T follicular helper cell (primary cell): ENCODE measurements at regions not wholly inside any gene's neighbourhood (a gene's known extent, or its start where the extent isn't known, plus 50 kb on each side); places are given as distances from the start of the nearest gene placed in this dataset.

ENCODE experiments used
- DNase-seq: peaks from one replicate; pipeline ENCODE4 v3.0.0-alpha.2; 2020; ENCODE audit warnings: low read depth

DNA sequence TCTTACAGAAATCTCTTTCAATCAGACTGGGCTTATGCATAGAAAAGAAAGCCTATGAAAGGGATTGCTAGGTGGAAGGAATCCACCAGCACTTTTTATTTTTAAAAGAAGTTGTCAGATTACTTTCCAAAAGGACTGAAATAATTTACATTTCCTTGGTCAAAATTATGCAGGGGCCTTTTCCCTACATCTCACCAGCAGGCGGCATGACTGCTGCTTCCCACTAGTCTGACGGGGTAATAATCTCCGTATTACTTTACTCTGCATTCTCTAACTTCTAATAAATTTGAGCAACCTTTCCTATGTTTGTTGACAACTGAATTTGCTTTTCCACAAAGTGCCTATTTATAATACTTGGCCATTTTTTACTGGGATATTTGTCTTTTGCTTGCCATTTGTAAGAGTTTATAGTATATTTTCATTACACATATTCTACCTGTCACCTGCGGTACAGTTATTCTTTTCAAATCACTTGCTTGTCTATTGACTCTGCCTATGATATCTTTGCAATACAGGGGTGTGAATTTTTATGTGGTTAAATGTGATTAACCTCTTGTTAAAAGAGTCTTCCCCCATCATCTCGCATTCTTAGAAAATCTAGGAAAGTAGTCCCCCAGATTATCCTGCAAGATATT, 51.9 kb upstream of the USP47 start:
- no peak for DNase-seq

DNA sequence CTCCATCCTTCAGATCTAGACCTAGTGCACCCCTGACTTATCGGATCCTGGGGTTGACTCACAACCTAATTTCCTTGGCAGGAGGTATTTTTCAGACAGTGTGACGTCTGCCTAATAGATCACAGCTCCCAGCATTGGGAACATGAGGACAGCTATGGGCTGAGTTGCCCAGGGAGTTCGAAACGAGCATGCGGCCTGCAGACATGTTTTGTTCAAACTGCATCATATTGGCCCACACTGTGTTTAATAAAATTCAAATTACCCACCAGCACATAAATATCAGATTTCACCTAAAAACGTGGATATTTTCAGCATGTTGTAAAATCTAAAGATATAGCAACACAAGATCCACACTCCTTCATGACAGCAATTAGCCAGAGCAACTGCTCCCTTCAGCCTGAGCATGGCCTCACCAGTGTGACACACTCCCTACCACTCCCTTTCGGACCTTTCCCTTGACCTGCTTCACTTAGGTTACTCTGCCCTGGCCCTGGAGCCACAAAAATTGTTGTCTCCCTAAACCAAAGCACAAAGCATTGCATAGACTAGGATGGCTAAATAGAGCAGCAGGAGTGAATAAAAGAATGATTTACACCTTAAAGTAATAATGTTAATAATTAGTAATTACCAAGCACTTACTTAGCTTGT, 53.6 kb upstream of the USP47 start:
- DNase-seq, result no peak

DNA sequence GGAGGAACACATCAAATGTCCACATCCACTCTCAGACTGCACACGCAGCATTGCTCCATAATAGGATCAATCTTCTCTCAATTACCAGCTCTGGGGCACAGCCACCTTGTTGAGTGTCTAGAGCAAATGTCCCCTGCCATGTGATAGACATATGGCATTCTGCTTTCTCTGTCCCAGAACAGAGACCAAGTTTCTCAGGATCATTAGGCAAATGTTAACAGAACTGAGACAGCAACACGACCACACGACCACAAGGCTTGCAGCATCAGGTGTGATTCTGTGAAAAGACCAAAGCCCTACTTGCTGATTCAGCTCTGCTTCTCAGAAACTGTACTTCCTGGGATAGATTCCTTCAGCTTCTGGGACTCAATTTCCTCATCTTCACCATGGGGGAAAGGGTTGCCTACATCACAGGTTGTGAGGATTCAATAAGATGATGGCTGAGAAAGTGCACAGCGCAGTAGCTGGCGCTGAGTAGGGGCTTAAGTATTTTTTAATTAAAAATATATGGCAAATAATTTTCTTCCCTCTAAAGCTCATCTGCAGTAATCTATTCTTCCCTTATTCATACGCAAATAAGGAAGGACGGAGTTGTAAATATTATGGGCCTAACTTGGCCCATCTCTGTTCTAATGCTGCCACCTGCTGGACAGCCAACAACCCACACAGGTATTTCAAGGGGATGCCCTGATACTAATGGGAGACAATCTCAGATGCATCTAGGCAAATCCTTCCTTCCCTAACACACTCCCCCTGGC, 54.3 kb upstream of the USP47 start:
- DNase-seq, result peak; percentile 60

DNA sequence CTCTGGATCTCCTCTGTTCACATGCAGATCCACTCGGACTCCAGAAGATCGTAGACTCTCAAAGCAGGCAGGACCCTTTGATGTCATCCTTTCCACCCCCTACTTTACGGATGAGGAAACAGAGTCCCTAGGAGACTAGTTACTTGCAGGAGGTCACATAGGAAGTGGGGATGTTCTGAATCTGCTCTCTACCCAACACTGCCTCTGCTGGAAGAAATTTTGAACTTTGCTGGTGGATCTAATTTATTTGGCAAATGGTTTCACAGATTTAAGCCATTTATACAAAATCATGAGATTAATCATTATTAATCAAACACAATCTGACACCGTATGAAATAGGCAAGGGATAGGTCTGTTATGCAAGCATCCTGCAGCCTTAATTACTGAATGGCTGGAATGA, 55.0 kb upstream of the USP47 start:
- DNase-seq, result no peak

DNA sequence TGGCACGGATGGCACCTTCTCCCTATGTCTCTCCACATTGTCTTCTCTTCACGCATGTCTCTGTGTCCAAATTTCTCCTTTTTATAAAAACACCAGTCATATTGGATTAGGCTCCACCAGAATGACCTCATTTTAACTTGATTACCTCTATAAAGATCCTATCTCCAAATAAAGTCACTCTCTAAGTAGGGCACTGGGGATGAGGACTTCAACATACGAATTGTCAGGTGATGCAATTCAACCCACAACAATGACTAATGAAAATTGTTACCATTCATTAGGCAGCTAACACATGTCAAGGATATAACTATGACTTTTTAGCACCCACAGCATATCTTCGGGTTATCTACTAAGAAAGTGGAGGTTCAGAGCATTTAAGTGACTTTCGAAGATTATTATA, 55.5 kb upstream of the USP47 start:
- DNase-seq, result no peak

DNA sequence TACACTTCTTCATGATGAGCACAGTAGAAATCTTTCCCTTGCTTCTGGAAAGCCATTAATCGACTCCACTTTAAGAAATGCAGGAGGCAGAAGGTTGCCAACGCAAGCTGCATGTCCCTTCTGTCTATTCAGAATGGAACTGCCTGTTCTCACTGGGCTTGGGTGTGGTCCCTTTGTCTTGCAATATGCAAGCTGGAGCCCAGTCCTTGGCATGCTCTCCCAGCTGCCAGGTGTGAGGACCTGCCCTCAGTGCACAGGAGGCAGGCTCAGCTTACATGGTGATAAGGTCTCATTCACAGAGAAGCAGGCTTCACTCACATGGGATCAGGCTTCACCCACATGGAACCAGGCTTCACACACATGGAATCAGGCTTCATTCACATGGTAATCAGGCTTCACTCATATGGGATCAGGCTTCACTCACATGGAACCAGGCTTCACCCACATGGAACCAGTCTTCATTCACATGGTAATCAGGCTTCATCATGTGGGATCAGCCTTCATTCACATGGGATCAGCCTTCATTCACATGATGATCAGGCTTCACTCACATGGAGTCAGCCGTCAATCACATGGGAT, 59.2 kb upstream of the USP47 start:
- DNase-seq, result no peak

DNA sequence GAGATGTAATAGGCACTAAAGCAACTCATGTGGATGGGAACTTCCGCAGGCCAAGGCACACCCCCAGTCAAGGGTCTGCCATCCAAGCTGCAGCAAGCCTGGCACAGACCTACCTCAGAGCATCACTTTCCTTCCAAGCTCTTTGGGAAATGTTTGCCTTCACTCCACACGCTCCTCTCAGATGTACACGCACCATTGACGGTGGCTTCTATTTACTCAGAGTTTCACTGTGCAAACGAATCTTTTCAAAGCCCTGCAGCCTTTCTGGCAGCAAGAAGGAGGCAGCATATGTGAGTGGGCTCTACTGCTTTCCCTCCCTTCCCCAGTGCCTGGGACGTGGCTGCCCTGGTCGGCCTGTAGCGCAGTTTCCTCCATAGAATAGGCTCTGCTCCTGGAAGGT, 60.9 kb upstream of the USP47 start:
- no peak for DNase-seq

DNA sequence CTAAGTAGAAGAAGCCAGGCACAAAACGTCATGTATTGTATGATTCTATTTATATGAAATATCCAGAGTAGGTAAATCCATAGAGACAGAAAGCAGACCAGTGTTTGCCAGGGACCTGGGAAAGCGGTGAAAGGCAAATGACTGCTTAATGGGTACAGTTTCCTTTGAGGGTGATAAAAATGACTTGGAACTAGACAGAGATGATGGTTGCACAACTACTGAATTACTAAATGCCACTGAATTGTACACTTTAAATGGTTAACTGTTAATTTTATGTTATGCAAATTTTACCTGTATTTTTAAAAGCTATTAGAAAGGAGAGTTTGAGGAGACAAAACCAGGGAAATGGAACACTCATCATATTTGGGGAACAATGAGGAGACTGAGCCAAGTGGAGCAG, 61.8 kb upstream of the USP47 start:
- DNase-seq, result no peak

DNA sequence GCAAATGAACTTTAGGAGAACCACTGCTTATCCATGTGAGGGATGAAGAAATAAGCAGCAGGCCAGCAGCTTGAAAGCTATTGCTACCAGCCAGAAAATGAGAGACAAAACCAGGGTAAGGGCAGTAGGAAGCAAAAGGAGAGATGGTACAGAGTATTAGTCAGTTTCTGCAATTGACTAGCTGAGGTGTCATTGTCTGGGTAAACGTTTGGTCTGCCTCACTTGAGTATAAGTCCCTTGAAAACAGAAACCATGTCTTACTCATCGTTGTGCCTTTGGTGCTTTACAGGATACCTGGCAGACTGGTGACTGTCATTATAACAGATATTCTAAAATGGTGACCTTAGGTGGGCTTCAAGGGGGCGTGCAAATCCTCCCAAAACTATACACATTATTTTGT, 63.9 kb upstream of the USP47 start:
- DNase-seq, result no peak

DNA sequence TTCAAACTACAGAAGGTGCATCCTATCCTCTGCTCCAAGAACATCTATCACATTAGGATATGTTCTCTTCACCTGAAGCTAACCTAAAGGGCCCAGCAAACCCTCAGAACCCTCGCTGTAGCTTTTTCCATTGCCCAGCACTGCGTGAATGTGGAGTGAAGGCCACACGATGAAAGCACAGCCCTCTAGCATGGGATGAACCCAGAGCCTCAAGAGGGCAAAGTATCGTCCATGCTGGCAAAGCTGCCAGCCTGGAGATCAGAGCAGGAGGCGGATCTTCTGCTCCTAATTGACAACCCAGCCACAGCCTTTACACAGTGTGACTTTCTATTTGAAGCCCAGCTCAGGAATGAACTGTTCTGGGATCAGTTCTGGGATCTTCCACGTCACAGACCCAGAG, 65.1 kb upstream of the USP47 start:
- no peak for DNase-seq

DNA sequence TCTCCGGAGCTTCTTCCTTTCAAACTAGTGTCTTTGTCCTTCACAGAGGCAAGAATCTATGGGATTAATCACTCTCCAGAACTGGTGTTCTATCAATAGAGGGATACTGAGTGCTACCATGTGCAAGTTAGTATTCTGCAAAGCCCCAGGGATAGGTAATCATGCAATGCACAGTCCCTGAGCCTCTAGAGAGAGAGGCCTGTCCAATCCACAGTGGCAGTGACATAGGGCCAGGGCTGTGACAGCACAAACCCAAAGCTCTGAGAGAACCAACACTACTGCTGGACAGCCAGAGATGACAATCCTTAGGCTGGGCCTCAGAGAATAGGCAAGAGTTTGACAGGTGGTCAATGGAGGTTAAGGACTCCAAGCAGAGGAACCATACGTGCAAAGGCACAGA, 66.8 kb upstream of the USP47 start:
- DNase-seq, result no peak

DNA sequence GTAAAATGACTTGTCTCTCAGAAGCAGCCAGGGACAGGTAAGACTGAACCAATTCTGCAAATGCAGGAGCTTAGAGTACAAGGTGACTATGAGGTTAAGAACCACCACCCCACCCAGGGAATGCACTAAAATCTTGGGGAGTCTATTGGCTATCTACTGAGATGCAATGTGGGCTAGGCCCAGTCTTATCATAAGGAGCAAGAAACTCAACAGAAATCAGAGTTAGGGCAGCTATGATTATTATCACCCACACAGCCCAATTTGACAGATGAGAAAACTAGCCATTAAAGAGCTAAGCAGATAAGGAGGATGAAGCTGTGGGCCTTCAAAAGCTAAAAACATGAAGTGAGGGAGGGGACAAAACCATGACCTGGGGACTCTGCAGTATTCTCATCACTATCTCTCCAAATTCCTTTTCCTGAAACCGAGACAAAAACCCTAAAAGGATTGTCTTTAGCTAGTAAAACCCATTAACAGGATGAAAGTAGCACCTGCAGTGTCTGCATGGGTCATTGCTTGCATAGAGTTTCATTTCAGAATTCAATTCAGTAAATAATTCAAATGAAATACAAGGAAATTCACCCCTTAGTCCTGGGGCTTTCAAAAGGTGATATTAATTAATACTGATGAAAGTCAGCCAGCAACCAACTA, 68.8 kb upstream of the USP47 start:
- no peak for DNase-seq

DNA sequence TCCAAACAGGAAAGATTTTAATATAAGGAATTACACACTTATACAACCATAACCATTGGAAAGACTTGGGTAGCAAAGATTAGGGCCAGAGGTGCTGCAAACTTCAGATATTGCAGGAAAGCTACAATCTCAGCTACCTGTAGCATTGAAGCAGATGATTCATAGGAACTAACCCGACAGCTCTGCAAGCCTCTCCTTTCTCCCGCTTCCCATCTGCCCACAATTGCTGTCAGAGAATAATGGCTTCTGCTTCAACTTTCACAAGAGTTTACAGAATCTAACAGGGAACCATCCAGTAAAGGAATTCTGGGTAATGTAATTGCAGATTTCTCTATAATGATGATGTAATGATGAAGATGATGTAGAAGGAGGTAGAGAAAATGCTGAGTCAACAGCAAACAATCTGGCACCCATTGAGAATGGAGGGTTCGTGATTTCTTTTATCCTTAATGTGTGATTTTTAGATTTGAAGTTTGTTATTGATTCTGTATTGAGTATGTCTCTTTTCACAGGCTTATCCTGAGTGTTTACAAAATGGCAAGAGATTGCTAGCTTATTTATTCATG, 70.8 kb upstream of the USP47 start:
- DNase-seq, result no peak

DNA sequence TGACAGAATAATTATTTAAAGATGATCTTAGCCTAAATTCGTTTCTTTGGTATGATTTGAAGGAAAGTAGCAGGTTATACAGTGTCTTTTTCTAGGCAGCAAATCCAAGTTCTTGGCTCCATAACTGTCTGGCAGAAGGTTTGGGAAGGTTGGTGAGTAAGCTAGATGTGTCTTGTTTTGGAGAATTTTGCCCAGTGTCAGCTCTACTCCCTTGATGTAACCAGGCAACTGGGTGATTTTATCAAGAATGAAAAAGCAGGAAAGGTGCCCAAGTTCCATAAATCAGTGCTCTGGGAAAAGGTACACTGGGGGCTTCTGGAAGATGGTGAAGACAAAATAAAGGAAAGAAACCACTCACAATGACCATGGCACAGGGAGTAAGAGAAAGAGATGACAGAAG, 71.5 kb upstream of the USP47 start:
- no peak for DNase-seq

DNA sequence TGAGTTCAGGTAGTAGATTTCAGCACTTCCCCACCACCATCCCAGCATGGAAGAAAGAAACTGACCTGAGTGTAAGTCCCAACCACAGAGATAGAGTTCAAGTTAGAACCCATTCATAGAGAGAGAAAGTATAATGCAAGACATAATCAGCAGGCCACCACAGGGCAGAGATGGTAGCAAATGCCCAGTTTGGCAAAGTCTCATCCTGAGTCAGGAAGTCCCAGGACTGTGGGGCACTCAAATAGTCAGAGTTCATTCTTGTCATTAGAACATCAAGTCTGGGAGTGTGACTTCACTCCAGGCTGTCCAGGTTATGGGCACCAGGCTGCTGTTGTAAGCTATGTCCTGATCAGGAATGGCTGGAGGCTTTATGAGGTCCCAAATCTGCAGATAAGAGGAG, 72.0 kb upstream of the USP47 start:
- no peak for DNase-seq

DNA sequence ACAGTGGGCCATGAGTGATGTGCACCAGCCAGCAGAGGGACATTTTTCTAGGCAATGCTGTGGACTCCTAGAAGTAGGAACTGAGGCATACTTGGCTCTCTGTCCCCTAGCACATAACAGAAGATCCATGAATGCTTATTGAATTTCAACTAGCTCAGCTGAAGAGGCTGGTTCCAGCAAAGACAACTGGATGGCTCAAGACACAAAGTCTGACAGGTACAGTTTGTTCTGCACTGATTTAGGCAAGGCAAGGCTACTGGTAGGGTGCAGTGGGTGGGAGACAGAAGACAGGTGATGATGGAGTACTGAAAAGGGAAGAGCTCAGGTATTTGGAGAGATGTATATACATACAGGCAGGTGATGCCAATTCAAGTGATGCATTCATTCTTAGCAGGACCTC, 72.4 kb upstream of the USP47 start:
- DNase-seq, result no peak

DNA sequence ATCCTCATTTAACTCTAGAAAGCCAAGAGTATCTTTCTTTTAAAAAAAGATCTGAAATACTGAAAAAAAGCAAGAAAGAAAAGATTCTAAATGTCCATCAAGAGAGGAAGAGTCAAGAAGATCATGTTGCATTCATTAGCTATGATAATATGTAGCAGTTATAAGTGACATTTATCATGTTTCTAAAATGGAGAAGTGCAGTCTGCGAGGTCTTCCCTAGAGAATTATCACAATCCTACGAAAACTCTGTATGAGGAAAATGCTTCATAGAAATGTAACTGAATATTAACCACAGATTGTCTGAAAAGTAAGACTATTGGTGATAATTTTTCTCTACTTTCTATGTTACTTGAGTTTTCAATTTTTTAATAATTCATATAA, 77.4 kb upstream of the USP47 start:
- no peak for DNase-seq

DNA sequence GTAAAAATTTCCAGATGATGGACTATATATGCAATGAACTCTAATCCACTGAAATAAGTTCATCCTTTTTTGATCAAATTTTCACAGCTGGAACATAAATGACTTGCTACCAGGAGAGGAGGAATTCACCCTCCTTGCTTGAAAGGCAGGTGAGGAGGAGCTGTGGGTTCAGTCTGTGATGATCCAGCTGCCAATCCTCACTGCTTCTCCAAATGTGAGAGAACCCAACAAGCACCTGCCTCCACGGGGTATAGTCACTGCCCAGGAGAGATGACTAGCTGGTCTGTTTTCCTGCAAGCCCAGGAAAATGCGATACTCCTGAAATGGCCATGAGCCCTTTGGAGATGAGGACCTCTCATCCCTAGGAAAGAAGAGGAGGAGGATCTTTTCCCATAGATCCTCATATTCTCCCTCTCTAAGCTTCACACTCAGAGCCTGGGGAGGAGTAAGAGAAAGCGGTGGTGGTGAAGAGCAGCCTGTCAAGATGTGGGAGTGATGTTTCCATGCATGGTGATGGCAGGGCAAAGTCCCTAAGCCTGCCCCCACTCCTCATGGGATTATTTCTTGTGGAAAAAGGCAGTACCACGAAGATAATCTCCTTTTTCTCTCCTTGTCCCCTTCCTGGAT, 77.9 kb upstream of the USP47 start:
- no peak for DNase-seq

DNA sequence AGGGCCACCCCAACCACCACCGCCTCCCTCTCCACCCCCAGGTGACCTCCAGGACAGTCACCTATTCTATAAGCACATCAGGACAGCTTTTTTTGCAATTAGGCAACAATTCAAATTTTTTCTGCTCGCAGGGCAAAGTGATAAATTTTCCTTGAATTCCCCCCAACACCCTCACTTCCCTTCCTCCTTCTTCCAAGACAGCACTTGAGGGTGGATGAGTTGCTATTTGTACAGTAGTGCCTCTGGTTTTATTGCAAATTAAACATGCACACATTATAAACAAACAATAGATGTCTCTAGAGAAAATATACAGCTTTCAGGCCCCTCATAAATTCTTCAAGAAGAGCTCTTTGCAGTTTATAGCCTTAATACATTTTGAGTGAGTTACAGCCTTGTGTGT, 80.9 kb upstream of the USP47 start:
- no peak for DNase-seq

DNA sequence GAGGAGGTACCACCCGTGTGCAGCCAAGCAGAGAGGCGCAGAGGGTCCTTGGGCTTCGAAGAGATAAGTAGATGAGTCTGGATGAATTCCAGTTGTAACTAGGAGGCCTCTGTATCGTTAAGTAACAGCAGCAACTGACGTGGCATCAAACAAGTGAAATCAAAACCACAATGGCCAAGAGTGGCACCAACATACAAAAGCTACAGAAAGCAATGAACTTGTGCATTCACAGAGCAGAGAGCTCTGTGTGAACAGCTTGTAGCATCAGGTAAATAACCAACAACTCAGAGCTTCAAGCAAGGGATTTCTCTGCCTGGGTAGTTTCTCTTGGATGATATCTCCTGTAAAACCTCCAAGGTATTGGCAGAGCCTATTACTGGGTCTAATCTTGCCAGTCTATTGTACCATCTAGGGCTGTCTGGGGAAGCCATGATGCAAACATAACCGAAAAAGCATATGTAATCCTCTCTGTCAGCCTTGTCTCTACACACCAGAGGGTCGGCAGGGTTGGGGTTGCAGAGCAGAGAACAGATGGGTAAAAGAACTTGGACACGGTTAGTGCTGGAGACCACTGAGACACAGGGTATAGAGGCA, 83.1 kb upstream of the USP47 start:
- no peak for DNase-seq

DNA sequence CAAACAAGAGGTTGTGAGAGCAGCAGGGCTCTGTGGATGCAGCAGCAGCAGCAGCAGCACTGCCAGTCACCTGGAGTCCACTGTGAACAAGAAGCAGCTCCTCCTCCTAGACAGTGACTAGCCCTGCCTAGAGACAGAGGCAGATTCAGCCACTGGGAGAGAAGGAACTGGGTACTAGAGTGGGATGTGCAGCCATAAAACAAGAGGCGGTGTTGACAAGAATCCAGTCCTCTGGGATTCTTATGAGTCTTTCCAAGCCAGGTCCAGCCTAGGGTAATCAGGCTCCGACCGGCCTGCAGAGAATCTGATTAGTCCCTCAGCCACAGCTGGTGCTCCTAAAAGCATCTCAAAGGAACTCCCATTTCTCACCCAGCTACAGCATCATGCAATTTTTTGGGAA, 83.9 kb upstream of the USP47 start:
- no peak for DNase-seq

DNA sequence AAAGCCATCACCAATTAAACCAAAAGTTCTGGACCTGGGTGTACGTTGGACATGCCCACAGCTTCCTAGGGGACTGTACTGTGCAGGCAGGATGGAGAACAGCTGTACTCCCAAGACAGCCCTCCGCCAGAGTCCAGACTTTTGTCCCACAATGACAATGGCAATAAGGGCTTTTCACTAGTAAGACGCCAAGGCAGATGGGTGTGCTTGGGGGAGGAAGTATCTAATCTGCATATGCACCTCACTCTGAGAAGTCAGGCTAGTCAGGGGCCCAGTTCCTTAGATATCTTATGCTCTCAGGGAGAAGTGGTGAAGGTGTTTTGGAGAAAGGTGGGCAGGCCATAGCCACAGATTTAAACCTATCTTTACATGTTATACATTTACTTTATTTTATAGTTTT, 85.1 kb upstream of the USP47 start:
- DNase-seq, result no peak
